T-helper 2 cell treated with Interferon-gamma antibody and Interleukin-4, amounts not matched to agents 100 ng/mL and 5 ng/mL, for 36 hours (primary cell): ENCODE measurements at regions not wholly inside any gene's neighbourhood (a gene's known extent, or its start where the extent isn't known, plus 50 kb on each side); places are given as distances from the start of the nearest gene placed in this dataset.
"Not testable (repeated sequence)": the region's sequence is repeated elsewhere in the genome, so short reads cannot be mapped to it uniquely, and the experiment has no call there.

Experiments used
- intact Hi-C: fragments of 100-400 bp; cut with micrococcal nuclease; formaldehyde crosslinking; loops from one replicate; pipeline ENCODE4 v1.15.1; 2023

DNA sequence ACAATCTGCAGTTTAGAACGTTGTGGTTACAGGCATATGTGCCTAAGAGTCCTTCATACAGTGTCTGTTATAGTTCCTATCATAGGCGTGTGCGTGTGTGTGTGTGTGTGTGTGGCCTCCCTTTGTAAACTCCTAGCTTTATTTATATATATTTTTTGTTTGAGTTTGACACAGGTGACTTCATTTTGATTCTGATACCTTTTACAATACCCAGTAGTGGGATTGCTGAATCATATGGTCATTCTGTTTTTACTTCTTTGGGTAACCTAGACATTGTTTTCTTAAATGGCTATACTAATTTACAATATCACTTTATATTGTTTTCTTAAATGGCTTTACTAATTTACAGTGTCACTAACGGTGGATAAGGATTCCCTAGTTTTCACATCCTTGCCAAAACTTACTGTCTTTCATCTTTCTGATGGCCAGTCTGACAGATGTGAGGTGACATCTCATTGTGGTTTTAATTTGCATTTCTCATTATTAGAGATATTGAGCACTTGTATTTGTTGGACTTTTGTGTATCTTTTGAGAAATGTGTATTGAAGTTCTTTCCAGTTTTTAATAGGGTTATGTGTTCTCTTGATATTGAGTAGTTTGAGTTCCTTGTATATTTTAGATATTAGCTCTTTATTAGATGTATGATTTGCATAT is 211.1 kb upstream of the NUDT6 start:
- intact Hi-C loops: no loop called here

- intact Hi-C loops: no loop called here
These were observed 222.2 kb upstream of the NUDT6 start for GRCh38 chr4:123144616-123145015.

GRCh38 chr4:123158576-123158975 is 236.2 kb upstream of the NUDT6 start:
- intact Hi-C loops: no loop called here

- intact Hi-C loops: no loop called here
These were observed 237.1 kb upstream of the NUDT6 start for GRCh38 chr4:123159479-123159878.

GRCh38 chr4:123162859-123163258 is 233.7 kb upstream of the SPRY1 start:
- intact Hi-C loops: no loop called here

DNA sequence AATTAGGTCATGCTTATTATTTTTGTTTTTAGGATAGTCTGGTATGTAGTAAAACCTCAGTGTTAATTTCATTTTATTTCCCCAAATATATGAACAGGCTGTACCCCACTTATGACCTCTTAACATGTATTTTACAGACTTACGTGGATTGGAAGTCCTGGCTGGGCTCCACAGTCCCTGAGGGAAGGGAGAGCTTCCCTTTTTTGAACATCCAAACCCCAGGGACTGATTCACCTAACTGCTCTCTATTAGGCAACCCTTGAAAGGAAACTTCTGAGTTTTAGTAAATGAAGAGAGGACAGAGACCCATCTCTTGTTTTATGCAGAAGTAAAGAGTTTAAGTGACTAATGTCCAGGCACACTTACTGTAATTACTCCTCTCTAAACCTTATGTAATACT is 233.1 kb upstream of the SPRY1 start:
- intact Hi-C loops: no loop called here

GRCh38 chr4:123166023-123166422 is 230.6 kb upstream of the SPRY1 start:
- intact Hi-C loops: no loop called here

DNA sequence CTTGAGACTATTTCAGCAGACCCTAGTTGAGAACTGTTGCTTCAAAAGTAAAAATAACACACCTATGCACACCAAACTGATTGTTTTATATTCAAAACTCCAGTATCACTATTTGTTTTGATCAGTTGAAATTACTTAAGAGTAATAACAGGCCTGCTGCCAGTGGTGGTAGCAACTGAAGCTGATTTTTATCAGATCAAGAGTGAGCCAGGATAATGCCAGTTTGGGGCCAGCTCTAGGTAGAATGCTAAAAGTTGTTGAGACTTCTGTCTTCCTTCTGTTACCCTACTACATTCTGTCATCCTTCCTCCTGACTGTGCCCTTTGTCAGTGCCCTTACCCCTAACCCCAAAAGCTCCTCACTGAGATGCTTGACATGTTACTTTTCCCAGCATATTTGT is 228.7 kb upstream of the SPRY1 start:
- intact Hi-C loops: no loop called here

GRCh38 chr4:123168812-123169211 is 227.8 kb upstream of the SPRY1 start:
- intact Hi-C loops: no loop called here

DNA sequence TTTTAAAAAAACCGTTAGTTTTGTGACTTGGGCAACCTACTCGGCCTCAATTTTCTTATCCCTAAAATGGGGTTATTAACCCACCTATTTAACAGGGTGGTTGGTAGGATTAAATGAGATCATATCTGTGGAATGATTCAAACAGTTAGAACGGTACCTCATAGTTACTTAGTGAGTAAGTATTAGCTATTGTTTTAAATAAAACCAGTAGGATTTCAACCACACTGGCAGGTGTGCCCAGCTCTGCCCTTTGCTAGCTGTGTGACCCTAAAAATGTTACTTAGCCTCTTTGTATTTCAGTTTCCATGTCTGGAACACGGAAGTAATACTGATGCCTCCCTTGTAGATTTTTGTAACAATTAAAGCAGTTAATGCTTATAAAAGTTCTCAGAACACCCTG is 225.8 kb upstream of the SPRY1 start:
- intact Hi-C loops: no loop called here

GRCh38 chr4:123176605-123177004 is 220.0 kb upstream of the SPRY1 start:
- intact Hi-C loops: no loop called here

DNA sequence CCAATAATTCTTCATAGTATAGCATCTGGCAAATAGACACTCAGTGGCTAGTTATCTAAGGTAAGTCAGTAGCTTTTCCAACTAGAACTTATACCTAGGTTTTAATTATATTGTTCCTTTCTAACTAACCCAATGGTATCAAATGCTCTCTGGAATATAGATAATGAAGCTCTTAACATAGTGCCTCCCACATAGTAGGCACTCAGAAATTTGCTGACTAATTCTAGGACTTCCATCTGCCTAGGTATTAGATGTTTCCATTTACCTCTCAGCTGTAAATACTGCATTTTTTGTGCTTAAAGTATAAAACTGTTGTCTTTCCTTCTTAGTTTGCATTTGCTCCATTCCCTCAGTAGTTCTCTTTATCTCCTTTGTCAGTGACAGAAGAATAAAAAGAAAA is 214.3 kb upstream of the SPRY1 start:
- intact Hi-C loops: no loop called here

- intact Hi-C loops: no loop called here
These were observed 213.3 kb upstream of the SPRY1 start for GRCh38 chr4:123183308-123183707.

GRCh38 chr4:123183754-123184153 is 212.8 kb upstream of the SPRY1 start:
- intact Hi-C loops: not testable (repeated sequence)

DNA sequence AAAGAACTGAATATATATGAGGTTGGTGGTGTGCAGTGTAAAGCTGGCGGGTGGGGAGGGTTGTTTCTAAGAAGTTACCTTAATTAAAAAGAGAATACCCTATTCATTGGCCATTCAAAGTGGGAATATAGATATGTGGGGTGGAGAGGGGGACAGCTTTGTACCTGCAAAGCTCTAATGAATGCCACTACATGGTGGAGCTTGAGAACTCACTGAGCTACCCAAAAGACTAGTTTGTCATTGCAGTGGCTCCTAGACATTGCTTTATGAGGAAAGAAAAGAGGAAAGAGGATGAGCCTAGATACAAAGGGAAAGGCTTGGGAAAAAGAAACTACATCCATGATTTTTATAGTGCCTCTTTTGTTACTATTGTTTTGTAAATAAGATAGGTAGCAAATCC is 209.9 kb upstream of the SPRY1 start:
- intact Hi-C loops: no loop called here

- intact Hi-C loops: no loop called here
These were observed 206.4 kb upstream of the SPRY1 start for GRCh38 chr4:123190176-123190575.

DNA sequence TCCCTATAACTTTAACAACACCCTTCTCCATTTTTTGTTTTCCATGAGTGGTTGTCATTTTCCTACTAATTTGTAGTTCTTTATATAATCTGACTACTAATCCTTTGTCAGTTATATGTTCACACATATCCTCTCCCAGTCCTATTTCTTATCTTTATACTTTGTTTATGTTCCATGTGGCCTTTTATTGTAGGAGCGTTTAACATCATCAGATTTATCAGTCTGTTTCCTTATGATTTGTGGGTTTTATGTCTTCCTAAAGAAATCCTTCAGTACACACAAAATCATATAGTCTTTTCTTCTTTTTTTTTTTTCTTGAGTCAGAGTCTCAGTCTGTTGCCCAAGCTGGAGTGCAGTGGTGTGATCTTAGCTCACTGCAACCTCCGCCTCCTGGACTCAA is 204.9 kb upstream of the SPRY1 start:
- intact Hi-C loops: no loop called here

- intact Hi-C loops: no loop called here
These were observed 202.7 kb upstream of the SPRY1 start for GRCh38 chr4:123193802-123194367.

DNA sequence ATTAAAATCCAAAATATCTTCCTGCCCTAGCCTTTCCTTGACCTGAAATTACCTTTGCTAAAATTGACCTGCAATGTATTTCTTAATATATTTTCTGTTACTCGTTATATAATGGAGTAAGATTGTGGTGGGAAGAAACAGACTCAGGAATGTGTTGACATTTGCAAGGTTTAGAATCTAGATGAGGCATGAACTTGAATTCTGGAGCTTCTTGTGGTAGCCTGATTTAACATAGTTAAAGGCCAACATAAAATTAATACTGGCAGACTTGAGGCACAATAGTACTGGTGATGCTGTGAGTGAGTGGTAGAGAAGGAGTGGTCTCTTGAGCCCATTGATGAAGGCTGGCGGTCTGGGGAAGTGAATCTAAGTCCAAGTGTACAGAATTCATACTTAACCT is 197.9 kb upstream of the SPRY1 start:
- intact Hi-C loops: no loop called here

- intact Hi-C loops: no loop called here
These were observed 196.3 kb upstream of the SPRY1 start for GRCh38 chr4:123200051-123200940.

DNA sequence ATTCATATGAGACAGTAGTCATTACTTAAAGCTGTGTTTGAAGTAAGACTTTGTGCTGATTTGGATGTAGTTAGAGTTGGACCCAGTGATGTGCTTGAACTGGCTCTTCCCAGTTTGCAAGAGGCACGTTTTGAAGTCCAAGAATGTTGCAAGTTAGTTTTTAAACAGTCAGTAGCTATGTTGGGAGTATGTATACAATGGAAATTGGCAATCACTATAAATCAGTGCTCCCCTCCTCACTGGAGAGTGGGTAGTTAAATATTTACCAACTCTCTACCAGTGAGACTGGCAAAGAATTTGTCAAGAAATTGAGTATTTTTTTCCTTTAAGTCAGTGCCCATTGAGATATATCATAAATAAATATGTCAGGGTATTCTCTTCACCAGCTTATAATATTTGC is 191.9 kb upstream of the SPRY1 start:
- intact Hi-C loops: no loop called here

DNA sequence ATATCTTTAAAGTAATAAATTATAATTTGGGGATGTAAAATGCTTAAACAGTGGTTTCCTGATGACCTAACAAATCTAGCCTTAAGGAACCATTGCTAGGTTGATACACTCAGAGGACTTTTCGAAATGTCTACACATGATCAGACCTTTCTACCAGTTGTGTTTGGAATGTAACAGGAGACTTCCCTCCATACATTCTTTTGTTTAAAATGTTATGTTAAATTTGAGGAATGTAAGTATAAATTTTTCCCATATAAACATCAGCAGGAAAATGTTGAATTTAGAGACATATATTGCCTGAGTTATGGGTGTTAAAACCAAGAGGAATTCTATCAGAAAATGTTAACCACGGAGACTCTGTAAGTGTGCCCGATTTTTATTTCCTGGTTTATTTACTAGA is 190.6 kb upstream of the SPRY1 start:
- intact Hi-C loops: no loop called here

DNA sequence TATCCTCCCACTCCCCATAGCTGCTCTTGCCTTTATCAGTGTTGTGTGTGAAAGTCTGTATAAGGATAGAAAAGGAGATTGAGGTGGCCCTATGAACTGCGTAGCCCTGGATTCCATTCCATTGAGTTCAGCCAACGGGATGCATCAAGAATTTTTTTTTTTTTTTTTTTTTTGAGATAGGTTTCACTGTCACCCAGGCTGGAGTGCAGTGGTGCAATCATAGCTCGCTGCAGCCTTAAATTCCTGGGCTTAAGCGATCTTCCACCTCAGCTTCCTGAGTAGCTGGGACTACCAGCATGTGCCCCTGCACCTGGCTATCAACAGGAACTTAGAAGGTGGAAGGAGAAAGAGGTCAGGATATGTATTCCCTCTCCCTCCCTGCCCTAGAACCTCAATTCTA is 187.2 kb upstream of the SPRY1 start:
- intact Hi-C loops: no loop called here
